SK-MEL-5 (cell line): ENCODE measurements at regions not wholly inside any gene's neighbourhood (a gene's known extent, or its start where the extent isn't known, plus 50 kb on each side); places are given as distances from the start of the nearest gene placed in this dataset.

ENCODE experiments used
- DNase-seq: peaks from one replicate; pipeline ENCODE4 v3.0.0-alpha.2; 2016; ENCODE audit warnings: low read depth, low spot score
- in situ Hi-C: cut with HindIII; loops from 2 replicates; pipeline ENCODE4 v1.10.0; 2016; ENCODE audit warnings: low sequenced_read_pairs, high pct_unique_total_duplicates, low pct_unique_long_range_greater_than_20kb

DNA sequence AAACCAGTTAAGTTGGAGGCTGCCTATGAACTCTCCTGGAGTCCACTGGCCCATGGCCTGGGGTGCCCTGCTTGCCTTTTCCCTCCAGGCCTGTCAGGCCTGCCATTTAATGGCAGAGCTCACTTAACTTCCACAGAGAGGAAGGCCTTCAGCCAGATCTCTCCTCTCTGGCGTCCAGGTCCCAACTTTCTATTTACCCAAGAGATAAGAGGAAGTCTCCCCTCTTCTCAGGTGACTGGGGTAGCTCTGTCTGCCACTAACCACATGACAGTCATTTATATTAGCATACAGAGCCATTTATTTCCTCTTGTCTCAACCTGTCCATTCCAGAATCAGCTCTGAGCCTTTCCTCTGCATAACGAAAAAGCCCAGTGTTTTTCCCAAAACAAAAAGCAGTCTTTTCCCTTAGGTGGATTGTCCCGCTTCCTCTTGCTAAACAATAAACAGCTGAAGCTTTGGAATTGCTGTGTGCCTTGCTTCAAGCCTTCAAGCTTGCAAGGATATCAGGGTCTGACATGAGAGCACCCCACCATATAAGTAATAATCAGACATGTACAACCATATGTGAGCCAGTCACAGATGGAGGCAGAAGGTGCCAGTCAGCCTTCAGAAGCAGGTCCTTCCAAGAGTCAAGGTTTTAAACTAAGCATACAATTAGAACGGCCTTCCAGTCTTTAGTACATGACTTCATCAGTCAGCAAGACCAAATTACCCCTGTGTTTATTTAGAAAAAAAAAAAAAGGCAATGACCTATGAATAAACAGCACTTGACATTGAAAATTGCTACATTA is 50.0 kb upstream of the CALM2 start:
- in situ Hi-C loops, result no loop called here
- DNase-seq, result no peak
